NCI-H2081 treated with DMSO at 0.1 percent for 48 hours (cell line): ENCODE measurements at regions not wholly inside any gene's neighbourhood (a gene's known extent, or its start where the extent isn't known, plus 50 kb on each side); places are given as distances from the start of the nearest gene placed in this dataset.

Experiments used
- DNase-seq: peaks from one replicate; lab custom pipeline; 2025; lab: John Stamatoyannopoulos, UW

DNA sequence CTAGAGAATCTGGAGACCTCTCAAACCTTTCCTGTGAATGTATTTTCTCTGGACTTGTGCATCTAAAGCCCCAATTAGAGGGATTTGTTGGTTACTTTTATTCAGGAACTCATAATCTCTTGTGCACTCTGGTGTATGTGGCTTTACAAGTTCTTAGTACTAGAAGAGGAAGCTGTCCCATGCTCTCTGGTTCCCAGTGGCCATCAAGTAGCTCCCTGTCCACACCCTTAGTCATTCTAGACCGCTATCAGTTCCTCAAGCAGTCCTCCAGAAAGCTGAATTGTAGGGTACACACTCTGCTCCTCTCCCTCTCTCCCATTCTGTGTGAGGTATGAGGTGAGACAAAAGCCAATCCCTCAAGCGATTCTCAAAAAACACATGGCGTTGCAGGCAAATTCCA, 470.3 kb downstream of the PTPRC start:
- DNase-seq: no peak

- no peak for DNase-seq
Measured at GRCh38 chr1:199112365-199112764, 473.5 kb downstream of the PTPRC start.

DNA sequence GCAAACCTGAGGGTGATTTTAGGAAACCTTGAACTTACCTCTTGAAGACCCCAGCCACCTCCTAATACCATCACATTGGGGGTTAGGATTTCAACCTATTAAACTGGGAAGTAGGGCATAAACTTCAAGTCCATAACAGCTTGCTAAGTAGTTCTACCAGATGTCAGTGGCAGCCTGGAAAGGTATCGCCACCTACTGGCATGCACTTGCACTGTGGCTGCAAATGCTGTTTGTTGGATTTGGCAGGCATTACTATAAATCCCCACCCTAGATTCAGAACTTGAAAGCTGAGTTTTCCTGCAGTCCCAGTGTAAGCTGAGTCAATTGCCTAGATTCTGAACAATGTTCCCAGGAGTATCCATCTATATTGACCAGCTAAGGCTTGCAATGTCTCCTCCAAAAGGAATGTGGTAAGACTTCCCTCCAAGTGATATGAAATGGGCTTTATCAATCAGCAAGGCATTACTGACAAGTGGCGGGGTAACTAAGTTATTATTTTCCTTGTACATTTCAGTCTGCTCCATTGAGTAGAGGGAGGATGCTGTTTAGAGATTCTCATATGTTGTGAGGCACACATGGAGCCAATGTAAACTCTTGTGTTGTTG, 474.5 kb downstream of the PTPRC start:
- DNase-seq: peak; percentile 32

DNA sequence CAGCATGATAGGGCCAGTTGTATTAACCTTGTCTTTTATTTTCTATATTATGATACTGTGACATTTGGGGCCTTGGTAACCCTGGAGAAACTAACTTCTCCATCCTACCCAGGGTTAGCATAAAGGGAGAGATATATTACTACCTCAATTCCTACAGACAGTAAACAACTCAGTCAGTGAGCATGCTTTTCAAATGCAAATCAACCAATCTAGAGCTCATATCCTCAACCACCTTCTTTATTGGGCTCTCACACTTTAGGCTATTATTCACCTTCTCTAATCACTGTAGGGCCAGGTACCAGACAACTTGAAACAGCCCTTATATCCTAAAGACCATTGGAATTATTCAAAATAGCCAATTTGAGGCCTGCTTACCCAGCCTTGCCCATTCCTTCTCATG, 477.6 kb downstream of the PTPRC start:
- no peak for DNase-seq

GRCh38 chr1:199121047-199121446, 482.2 kb downstream of the PTPRC start:
- no peak for DNase-seq

- DNase-seq: no peak
Measured at GRCh38 chr1:199122085-199122484, 483.2 kb downstream of the PTPRC start.

DNA sequence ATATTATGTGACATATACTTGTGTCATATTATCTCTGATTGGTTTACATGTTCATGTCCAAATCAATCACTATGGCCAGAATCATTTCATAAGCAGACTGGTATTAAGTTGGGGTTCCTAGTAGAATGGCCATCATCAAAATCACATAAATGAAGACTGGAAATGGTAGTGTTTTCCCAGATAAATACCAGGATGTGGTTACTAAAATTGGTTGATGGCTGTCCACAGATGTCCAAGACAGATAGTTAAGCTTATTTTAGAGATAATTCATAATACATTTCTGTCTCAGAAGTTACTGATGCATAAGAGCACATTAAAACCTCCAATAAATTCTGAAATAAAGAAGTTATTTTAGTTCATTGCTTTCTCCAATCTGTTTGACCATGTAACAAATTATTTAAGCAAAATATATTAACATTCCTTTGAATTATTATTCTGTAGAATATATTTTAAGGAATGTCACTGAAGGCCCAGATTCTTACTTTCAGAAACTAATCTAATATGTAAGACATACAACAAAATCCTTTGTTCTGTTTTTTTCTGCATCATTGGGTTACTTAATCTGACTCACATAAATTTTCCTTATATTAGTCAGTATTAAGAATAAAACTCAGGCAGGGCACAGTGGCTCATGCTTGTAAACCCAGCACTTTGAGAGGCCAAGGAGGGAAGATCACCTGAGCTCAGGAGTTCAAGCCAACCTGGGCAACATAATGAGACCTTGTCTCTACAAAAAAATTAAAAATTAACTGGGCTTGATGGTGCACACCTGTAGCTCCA, 483.9 kb downstream of the PTPRC start:
- no peak for DNase-seq

DNA sequence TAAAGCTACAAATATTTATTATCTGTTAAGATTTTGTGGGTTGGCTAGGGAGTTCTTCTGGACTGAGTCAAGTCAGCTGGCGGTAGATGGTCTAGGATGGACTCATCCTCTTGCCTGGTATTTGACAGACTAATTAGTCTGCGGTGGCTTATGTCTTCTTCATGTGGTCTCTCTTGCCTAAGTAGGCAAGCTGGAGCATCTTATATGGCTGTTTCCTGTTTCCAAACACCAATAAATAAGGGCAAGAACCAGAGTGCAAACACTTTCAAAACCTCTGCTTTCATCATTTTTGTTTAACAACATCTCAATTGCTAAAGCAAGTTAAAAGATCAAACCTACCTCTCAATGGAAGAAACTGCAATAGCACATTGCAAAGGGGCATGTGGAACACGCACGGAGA, 484.8 kb downstream of the PTPRC start:
- DNase-seq: no peak

DNA sequence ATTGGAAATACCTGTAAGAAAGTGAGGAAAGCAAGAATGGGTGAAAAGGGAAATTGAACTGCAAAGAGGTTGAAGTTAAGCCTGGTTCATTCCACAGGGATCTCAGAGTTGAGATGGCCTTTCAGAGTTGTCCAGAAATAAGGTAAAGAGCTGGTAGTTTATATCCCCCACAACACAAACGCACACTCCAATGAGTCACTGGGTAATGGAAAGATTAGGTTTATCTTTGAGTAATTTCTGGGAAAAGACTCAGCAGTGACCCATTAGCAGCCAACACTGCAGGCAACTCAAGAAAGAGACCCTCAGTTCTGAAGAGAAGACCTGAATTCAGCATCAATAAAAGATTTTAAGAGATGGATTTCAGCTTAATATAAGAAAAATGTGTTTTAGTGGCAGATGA, 485.5 kb downstream of the PTPRC start:
- DNase-seq: no peak

- DNase-seq: no peak
Measured at GRCh38 chr1:199129247-199129646, 490.4 kb downstream of the PTPRC start.

GRCh38 chr1:199132006-199132405, 493.2 kb downstream of the PTPRC start:
- DNase-seq: no peak

- no peak for DNase-seq
Measured at GRCh38 chr1:199135901-199136300, 497.1 kb downstream of the PTPRC start.

DNA sequence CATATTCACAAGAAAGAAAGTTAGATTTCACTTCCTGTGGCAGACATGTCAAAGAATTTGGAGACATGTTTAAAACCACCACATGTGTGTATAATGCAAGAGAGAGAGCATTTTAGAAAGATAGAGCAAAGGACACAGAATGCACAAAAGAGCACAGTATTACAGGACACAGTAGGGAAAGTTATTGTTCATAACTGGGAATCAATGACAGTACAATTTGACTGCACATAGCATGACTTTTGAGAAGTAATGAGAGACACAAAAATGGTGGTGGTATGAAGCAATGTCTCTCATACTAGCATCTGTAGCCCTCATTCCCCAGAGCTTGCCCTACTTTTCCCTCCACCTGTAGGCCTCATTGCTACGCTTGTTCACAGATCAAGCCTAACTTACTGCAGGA, 499.2 kb downstream of the PTPRC start:
- no peak for DNase-seq

DNA sequence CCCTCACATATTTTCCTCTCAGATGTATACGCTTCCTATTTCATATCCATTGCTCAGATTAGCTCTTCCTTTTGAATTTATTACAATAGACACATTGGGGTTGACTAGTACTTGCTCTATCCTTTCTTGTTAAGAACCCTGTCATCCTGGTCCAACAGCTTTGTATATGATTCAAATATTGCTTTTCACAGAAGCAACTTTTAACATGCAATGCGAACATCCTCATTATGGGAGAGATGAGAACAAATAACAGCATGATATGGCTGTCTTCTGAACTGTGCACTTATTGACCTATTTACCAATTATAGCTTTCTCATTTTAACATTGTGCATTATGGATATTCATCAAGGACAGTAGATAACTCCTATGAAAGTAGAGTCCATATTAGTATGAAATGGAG, 510.8 kb downstream of the PTPRC start:
- DNase-seq: no peak

GRCh38 chr1:199150756-199151155, 511.9 kb downstream of the PTPRC start:
- DNase-seq: no peak

- DNase-seq: no peak
Measured at GRCh38 chr1:199151634-199152425, 513.0 kb downstream of the PTPRC start.

DNA sequence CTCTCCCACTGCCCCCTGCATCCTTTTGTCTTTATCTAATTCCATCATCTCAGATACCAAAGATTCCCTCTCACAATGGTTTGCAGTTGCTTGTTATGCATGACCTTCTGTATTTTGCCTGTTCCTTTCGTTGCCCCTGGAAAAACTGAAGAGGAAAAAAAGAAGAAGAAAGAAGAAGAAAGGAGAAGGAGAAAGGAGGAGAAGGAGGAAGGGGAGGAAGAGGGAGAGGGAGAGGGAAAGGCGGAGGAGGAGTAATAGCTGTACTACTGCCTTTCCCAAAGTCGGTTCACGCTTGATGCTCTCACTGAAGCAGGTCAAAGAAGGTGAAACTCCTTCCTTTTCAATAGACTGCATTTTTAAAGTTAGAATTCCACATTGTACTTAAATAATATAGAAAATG, 513.8 kb downstream of the PTPRC start:
- DNase-seq: no peak

DNA sequence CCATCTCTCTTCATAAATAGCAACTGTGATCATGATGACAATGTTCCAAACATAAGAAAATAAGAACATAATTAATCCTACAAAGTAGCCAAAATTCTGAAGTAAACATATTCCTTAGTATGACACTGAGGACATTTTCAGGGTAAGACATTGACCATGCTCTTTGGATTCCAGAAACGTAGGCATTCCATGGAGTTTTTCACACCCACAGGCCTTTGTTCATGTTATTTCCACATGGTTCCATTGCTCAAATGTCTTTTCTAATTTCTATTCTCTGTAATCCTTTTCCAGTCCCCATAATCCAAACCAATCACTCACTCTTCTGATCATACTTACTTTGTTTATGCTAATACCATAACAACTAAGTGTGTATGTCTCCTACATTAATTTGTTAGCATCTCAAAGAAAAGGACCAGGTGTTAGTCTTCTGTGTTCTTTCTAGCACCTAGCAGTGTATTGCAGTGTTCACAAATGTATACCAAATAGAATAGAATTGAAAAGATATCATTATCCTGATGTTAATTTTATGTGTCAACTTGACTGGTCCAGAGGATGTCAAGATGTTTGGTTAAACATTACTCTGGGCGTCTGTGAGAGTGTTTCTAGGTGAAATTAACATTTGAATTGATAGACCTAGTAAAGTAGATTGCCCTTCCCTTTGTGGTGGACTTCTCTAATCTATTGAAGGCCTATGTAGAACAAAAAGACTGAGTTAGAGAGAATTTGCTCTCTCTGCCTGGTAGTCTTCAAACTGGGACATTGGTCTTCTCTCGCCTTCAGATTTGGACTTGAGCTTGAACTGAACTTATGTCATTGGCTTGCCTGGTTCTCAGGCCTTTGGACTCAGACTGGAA, 516.6 kb downstream of the PTPRC start:
- no peak for DNase-seq

DNA sequence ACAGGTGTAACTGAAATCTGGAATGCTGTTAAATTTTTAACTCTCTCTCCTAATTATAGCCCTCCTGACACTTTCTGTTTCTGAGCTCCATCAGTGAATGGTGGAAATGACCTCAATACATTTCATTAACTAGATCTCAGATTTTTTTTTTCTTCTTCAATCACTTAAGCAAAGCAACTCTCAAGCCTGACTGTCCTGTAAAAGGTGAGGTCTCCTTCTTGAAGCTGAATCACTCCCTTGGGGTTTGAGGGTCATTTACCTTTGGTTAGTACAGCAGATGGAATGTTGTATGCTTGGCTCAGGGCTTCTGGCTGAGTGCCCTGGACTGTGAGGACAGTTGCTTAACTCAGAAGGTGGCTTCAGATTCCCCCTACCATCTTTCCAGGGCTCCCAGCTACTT, 518.7 kb downstream of the PTPRC start:
- no peak for DNase-seq

- no peak for DNase-seq
Measured at GRCh38 chr1:199160521-199161318, 521.9 kb downstream of the PTPRC start.

DNA sequence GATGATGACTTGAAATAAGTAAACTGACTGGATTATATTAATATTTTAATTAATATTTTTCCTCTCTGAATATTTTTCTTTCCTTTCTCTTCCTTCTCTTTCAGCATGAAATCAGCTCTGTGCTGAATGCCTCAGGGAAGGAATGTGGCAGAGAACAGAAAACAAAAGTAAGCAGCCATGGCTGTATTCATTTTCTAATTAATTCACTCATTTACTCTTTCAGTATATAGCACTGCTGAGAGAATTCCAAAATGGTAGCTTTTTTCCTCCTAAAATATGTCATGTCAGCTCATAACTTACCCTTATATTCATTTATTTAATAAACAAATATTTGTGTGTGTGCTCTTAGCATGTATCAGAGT, 522.5 kb downstream of the PTPRC start:
- DNase-seq: no peak
